ENCODE measurements at regions not wholly inside any gene's neighbourhood (a gene's known extent, or its start where the extent isn't known, plus 50 kb on each side); places are given as distances from the start of the nearest gene placed in this dataset.
"Not testable (repeated sequence)": the region's sequence is repeated elsewhere in the genome, so short reads cannot be mapped to it uniquely, and the experiment has no call there.

DNA sequence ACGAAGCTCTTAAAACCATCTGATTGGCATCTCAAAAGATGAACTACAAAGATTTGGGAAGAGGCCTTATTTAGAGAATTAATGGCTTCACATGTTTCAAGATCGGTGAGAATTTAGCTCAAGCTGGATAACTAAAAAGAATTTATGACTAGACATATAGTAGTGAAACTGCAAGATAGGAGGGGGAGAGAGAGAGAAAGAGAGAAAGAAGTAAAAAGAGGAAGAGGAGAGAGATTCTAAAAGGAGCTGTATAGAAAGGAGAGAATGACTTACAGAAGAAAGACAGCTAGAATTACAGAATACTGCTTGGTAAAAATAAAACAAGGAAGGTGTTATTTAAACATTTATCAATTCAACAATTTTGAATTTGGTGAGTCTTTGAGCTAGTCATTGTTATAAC is 592.3 kb downstream of the SH2D4B start:
- no peak for DNase-seq

DNA sequence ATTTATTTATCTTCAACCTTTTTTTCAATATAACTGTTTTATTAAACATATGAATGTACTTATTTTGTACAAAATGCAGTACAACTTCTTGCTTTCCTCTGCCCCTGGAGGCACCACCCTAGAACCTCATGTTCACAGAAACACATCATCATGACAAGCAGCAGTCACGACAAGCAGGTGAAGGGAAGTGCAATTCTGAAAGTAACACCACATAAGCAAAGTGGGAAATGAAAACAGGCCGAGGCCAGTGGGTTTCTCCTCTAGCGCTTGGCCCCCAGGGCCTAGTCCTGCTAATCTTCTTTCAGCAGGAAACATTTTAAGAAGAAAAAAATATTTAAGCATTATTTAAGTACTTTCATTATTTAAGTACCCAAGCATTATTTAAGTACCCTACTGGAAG is 598.1 kb downstream of the SH2D4B start:
- DNase-seq, result no peak

- DNase-seq, result no peak
Measured at GRCh38 chr10:81136261-81136660, 598.6 kb downstream of the SH2D4B start.

GRCh38 chr10:81145975-81146374 is 608.3 kb downstream of the SH2D4B start:
- no peak for DNase-seq

DNA sequence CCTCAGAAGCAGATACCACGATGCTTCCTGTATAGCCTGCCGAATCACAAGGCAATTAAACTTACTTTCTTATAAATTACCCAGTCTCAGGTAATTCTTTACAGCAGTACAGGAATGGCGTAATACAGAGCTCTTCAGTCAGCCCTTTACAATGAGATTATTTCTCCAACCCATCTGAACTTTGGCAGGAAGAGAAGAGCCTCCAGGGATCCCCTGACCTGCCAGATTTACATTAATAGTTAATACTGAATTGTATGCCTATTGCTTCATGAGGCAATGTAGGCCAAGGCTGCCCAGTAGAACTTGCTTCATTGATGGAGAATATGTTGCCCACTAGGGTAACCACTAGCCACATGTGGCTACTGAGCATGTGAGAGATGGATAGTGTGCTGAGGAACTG is 608.7 kb downstream of the SH2D4B start:
- no peak for DNase-seq

- no peak for DNase-seq
Measured at GRCh38 chr10:81152656-81153055, 615.0 kb downstream of the SH2D4B start.

- no peak for DNase-seq
Measured at GRCh38 chr10:81157681-81158080, 620.0 kb downstream of the SH2D4B start.

- DNase-seq, result no peak
Measured at GRCh38 chr10:81177651-81178244, 640.0 kb downstream of the SH2D4B start.

- DNase-seq, result no peak
Measured at GRCh38 chr10:81179324-81179723, 641.6 kb downstream of the SH2D4B start.

GRCh38 chr10:81179805-81180452 is 642.2 kb downstream of the SH2D4B start:
- DNase-seq, result no peak

DNA sequence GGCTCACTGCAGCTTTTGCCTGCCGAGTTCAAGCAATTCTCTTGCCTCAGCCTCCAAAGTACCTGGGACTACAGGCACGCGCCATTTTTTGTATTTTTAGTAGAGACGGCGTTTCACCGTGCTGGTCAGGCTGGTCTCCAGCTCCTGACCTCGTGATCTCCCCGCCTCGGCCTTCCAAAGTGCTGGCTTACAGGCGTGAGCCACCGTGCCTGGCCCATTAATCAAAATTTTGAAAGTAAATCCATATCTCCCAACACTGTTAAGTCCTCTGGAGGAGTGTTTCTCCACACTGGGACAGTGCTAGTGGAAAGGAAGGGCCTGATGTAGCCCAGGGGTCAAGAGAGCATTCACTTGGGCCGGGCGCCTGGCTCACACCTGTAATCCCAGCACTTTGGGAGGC is 644.6 kb downstream of the SH2D4B start:
- DNase-seq, result no peak

GRCh38 chr10:81192221-81192788 is 654.6 kb downstream of the SH2D4B start:
- no peak for DNase-seq

DNA sequence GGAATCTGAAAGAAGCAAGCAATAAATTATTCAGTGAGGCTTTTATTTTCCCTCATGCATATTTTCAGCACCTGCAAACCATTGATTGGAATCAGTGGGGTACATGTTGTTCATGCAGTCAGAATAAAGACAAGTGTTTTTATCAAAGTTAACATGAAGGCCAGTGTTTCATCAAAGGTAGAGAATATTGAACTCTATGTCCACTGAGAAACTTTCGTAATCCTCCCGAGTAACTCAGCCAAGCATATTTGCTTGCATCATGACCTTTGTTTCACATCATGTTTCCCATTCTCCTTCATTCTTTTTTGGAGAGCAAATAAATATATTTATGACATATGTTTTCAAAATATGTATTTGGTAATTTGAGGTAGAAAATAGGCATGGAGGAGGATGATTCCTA is 663.1 kb downstream of the SH2D4B start:
- no peak for DNase-seq

DNA sequence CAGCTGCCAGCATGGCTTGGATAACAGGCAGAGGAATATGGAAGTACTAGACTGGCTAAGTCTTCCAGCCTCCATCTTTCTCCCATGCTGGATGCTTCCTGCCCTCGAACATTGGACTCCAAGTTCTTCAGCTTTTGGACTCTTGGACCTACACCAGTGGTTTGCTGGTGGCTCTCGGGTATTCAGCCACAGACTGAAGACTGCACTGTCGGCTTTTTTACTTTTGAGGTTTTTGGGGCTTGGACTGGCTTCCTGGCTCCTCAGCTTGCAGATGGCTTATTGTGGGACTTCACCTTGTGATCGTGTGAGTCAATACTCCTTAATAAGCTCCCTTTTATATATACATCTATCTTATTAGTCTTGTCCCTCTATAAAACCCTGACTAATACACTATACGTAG is 667.6 kb upstream of the NRG3 start:
- not testable (repeated sequence) for DNase-seq

DNA sequence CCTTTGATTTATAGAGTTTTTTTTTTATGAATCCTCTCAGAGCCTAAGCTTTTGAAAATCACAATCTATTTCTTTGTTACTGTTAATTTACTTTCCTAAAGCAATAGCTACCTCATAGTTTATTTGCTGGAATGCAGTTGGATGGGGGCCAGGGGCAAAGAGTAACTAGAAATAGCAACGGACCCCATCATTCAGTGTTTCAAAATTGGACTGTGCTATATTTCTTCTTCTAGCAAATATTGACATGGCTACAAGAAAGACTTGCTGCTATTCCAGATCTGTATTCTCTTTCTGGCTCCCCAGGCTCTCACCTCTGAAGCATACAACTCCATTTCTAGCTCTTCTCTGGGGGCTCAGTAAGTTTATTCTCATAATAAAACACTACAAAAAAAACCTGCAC is 661.6 kb upstream of the NRG3 start:
- DNase-seq, result no peak

DNA sequence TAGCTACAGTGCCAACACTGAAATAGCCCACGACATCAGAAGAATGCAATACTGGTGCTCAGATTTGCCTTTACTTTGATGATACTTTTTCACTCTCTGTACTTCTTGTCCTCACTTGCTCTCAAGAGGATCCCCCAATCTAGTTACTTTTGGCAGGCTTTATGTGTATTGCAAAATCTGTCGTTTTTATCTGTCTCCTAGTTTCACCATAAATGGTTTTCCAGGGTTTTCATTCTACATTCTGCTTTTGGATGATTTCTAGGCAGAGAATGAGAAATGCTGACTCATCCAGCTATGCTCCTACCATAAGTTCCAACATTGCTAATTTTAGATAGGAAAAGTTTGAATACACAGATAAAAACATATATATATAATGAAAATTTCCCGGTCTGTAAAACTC is 659.5 kb upstream of the NRG3 start:
- DNase-seq, result no peak

GRCh38 chr10:81216949-81217348 is 658.0 kb upstream of the NRG3 start:
- DNase-seq, result no peak

- no peak for DNase-seq
Measured at GRCh38 chr10:81218307-81218706, 656.7 kb upstream of the NRG3 start.

DNA sequence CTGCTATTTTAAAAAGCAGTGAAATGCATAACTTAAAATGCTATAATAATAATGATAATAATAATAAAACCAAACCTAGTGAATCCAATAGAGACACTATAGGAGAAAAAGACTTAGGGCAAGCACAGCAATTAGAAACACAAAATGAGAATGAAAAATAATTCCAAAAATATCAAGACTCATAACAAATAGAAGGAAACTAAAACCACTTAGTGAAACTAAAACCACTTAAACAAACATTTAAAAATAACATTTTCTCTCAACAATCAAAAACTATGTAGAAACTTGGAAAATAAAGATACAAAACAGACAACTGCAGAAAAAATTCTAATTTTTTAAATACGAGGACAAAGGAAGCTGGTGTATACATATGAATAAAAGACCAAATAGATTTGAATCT is 655.2 kb upstream of the NRG3 start:
- DNase-seq, result no peak

DNA sequence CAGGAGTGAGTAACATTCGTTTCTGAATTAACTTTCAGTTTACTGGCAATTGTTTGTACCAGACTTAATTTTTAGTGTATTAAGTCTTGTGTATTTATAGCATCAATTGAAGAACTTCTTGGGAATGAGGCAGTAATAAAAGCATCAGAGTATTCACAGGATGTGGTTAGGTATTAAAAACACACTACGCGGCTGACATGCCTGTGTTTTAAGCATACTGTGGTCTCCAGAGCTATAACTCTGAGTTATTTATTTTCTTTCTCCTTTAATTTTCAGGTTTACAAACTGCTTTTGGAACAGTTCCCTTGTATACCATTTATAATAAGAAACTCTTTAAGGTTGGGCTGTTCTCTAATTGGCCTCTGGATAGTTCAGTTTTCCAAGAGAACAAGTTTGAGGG is 626.1 kb upstream of the NRG3 start:
- no peak for DNase-seq

DNA sequence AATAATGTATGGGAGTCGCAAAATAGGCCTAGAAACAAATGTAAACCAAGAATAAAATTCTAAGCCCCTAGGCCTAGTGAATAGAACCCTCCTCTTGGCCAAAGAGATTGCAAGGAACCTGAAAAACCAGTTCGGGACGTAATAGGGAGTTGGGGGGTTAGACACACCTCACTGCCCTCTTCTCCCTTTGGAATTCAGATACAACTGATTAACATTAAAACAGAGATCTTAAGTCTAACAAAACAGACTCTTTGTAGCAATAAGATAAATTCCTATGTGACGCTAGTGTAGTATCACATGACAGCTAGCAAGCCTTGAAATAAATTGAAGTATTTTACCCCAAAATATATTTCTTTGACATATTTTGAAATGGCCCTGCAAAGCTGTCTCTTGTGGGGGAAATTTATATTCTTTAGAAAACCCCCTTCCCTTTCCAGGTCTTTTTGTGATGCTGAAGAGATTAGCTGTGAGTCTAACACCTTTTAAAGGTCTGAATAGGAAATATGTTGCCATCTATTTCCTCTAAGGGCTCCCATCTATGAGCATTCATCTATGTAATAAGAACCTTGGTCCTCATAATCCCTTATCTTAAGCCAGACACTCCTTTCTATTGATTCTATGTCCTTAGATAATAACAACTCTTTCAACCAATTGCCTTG is 623.4 kb upstream of the NRG3 start:
- no peak for DNase-seq

- DNase-seq, result not testable (repeated sequence)
Measured at GRCh38 chr10:81264991-81265390, 610.0 kb upstream of the NRG3 start.

DNA sequence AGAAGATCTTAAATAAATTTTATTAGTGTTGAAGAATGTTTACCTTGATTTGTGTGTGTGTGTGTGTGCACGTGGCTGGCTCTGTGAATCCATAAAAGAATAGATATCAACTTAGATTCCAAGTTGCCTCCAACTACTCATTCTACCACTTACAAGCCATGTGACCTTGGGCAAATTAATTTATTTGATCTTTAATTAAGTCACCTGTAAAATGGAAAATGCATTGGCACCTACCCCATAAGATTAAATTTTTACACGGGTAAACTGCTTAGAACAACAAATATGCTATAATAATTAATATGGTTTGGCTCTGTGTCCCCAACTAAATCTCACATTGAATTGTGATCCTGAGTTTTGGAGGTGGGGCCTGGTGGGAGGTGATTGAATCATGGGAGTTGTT is 604.9 kb upstream of the NRG3 start:
- DNase-seq, result no peak
